Natural killer cell (primary cell): ENCODE measurements at regions not wholly inside any gene's neighbourhood (a gene's known extent, or its start where the extent isn't known, plus 50 kb on each side); places are given as distances from the start of the nearest gene placed in this dataset.

ENCODE experiments used
- ATAC-seq, 3 donors: fragments of 150-1000 bp in 2 of 3; fragments of 200-7000 bp in 1 of 3; cut with Tn5 transposase; 1 replicate in 1 of 3; 2 replicates in 2 of 3; pipeline ENCODE4 v1.10.0; 2021; ENCODE audit warnings: mild to moderate bottlenecking in 2 of 3, moderate library complexity in 2 of 3
- DNase-seq, 2 donors: peaks; one replicate each; pipeline versions ENCODE4 v3.0.0 to v3.0.0-alpha.2; 2013 to 2021; ENCODE audit warnings: mixed read lengths in 1 of 2
- H3K27ac ChIP-seq: one replicate; pipeline ENCODE4 v1.5.1; 2013; ENCODE audit warnings: mild to moderate bottlenecking, low read length
- H3K27me3 ChIP-seq: one replicate; pipeline ENCODE4 v1.6.1; 2013; ENCODE audit warnings: low read length; ENCODE audit not compliant: control insufficient read depth, insufficient read depth
- H3K36me3 ChIP-seq: one replicate; pipeline ENCODE4 v1.6.1; 2013; ENCODE audit warnings: low read length; ENCODE audit not compliant: control insufficient read depth, insufficient read depth
- H3K4me1 ChIP-seq: one replicate; pipeline ENCODE4 v1.6.1; 2013; ENCODE audit warnings: low read length; ENCODE audit not compliant: control insufficient read depth, insufficient read depth
- H3K4me3 ChIP-seq: one replicate; pipeline ENCODE4 v1.5.1; 2013; ENCODE audit warnings: low read length
- H3K9me3 ChIP-seq: one replicate; pipeline ENCODE4 v1.6.1; 2013; ENCODE audit warnings: low read length; ENCODE audit not compliant: control insufficient read depth, insufficient read depth
- H3K27ac Mint-ChIP-seq, 2 donors: one replicate each; pipeline ENCODE4 v1.8.0; 2022; ENCODE audit warnings: mild to moderate bottlenecking in 2 of 2, mixed read lengths in 2 of 2, moderate library complexity in 1 of 2
- H3K27me3 Mint-ChIP-seq, 2 donors: one replicate each; pipeline ENCODE4 v1.8.0; 2022; ENCODE audit warnings: low read depth in 2 of 2, mixed read lengths in 2 of 2
- H3K36me3 Mint-ChIP-seq: one replicate; pipeline ENCODE4 v1.8.0; 2022; ENCODE audit warnings: mixed read lengths
- H3K4me1 Mint-ChIP-seq, 2 donors: one replicate each; pipeline ENCODE4 v1.8.0; 2022; ENCODE audit warnings: mixed read lengths in 2 of 2
- H3K4me3 Mint-ChIP-seq: one replicate; pipeline ENCODE4 v1.8.0; 2022; ENCODE audit warnings: mild to moderate bottlenecking, moderate library complexity, mixed read lengths
- H3K9me3 Mint-ChIP-seq, 2 donors: one replicate each; pipeline ENCODE4 v1.8.0; 2022; ENCODE audit warnings: mixed read lengths in 2 of 2
- CTCF ChIP-seq: fragments of 200-600 bp; IDR thresholded peaks from one replicate; pipeline ENCODE4 v1.8.0; 2022; ENCODE audit warnings: antibody characterized with exemption
- WGBS: methylation state at CpG from one replicate; pipeline ENCODE4 v1.1.7; 2013; ENCODE audit warnings: missing lambda C conversion rate; ENCODE audit not compliant: insufficient coverage; 5-methylcytosine and 5-hydroxymethylcytosine counted together
- intact Hi-C: fragments of 100-400 bp; cut with micrococcal nuclease; formaldehyde crosslinking; loops from one replicate; pipeline ENCODE4 v1.14.2; 2022

- no peaks in the 10 kb centered on the region for H3K36me3 ChIP-seq
- no peak overlapping the region for H3K4me3 ChIP-seq
- H3K9me3 ChIP-seq: no peaks in the 10 kb centered on the region
- Mint-ChIP-seq H3K4me3 (no peak overlapping the region), H3K9me3 (no peaks in the 10 kb centered on the region), H3K36me3 (peaks cover 5% of the 10 kb centered on the region), H3K27me3 (peaks cover 19 to 48% of the 10 kb centered on the region in 2 donors), H3K27ac (no peak overlapping the region), H3K4me1 (peaks cover 0 to 6% of the 10 kb centered on the region in 2 donors)
- intact Hi-C loops: no loop called here
- ATAC-seq: no peak
- peaks cover 2% of the 10 kb centered on the region for H3K27me3 ChIP-seq
- WGBS: 94% methylated on average over 2 of the region's 5 CpGs
- no peak overlapping the region for H3K27ac ChIP-seq
- no peaks in the 10 kb centered on the region for H3K4me1 ChIP-seq
- no peak for DNase-seq
- no peak for TF ChIP-seq CTCF
These were observed 424.5 kb upstream of the CRIM1 start for GRCh38 chr2:35931115-35931514.

GRCh38 chr2:35929551-35929950 lies 426.0 kb upstream of the CRIM1 start:
- Mint-ChIP-seq H3K9me3 (no peaks in the 10 kb centered on the region), H3K36me3 (peaks cover 5% of the 10 kb centered on the region), H3K27me3 (peaks cover 13 to 45% of the 10 kb centered on the region in 2 donors), H3K27ac (no peak overlapping the region), H3K4me3 (no peak overlapping the region), H3K4me1 (peaks cover 0 to 6% of the 10 kb centered on the region in 2 donors)
- ATAC-seq (no peak), DNase-seq (no peak)
- intact Hi-C loops: no loop called here
- H3K36me3 ChIP-seq: no peaks in the 10 kb centered on the region
- no peaks in the 10 kb centered on the region for H3K4me1 ChIP-seq
- H3K27me3 ChIP-seq: peaks cover 2% of the 10 kb centered on the region
- 86% methylated on average over 2 of the region's 2 CpGs for WGBS
- H3K27ac ChIP-seq: no peak overlapping the region
- no peaks in the 10 kb centered on the region for H3K9me3 ChIP-seq
- no peak for TF ChIP-seq CTCF
- no peak overlapping the region for H3K4me3 ChIP-seq

- no peaks in the 10 kb centered on the region for H3K27me3 ChIP-seq
- no peak overlapping the region for H3K4me3 ChIP-seq
- no peak for DNase-seq
- no peak overlapping the region for H3K27ac Mint-ChIP-seq
- no peaks in the 10 kb centered on the region for H3K4me1 Mint-ChIP-seq
- H3K4me3 Mint-ChIP-seq: no peak overlapping the region
- no peaks in the 10 kb centered on the region for H3K36me3 ChIP-seq
- no peaks in the 10 kb centered on the region for H3K4me1 ChIP-seq
- H3K27me3 Mint-ChIP-seq: peaks cover 6 to 9% of the 10 kb centered on the region in 2 donors
- intact Hi-C loops: no loop called here
- no peak overlapping the region for H3K27ac ChIP-seq
- no peaks in the 10 kb centered on the region for H3K36me3 Mint-ChIP-seq
- TF ChIP-seq CTCF: no peak
- ATAC-seq: no peak
- no peaks in the 10 kb centered on the region for H3K9me3 ChIP-seq
- no peaks in the 10 kb centered on the region for H3K9me3 Mint-ChIP-seq
These were observed 435.5 kb upstream of the CRIM1 start for GRCh38 chr2:35920061-35920460.

- no peak overlapping the region for H3K4me3 ChIP-seq
- H3K9me3 Mint-ChIP-seq: no peaks in the 10 kb centered on the region
- H3K4me1 Mint-ChIP-seq: peaks cover 0 to 15% of the 10 kb centered on the region in 2 donors
- no peak for ATAC-seq
- no peaks in the 10 kb centered on the region for H3K27me3 ChIP-seq
- H3K36me3 ChIP-seq: no peaks in the 10 kb centered on the region
- H3K27me3 Mint-ChIP-seq: peaks cover 3 to 17% of the 10 kb centered on the region in 2 donors
- no peak overlapping the region for H3K4me3 Mint-ChIP-seq
- 67% methylated on average over 1 of the region's 4 CpGs for WGBS
- no peaks in the 10 kb centered on the region for H3K9me3 ChIP-seq
- no peak for DNase-seq
- H3K4me1 ChIP-seq: no peaks in the 10 kb centered on the region
- no peak overlapping the region for H3K27ac Mint-ChIP-seq
- no peaks in the 10 kb centered on the region for H3K36me3 Mint-ChIP-seq
- TF ChIP-seq CTCF: no peak
- intact Hi-C loops: no loop called here
- H3K27ac ChIP-seq: no peak overlapping the region
These were observed 440.3 kb upstream of the CRIM1 start for GRCh38 chr2:35915261-35915660.
